Transverse colon (tissue), 4 donors: ENCODE measurements at regions not wholly inside any gene's neighbourhood (a gene's known extent, or its start where the extent isn't known, plus 50 kb on each side); places are given as distances from the start of the nearest gene placed in this dataset.
A peak's percentile ranks its signal among the peaks of the same experiment; 100 is the strongest.

ENCODE experiments used
- DNase-seq: peaks from one replicate; pipeline ENCODE4 v3.0.0-alpha.2; 2019
- H3K27ac ChIP-seq, 4 donors: fragments of 200-600 bp; sonication (generic); 2 replicates each; pipeline ENCODE4 v1.5.1; 2016 to 2018; ENCODE audit warnings: inconsistent platforms in 4 of 4
- H3K27me3 ChIP-seq: fragments of 200-600 bp; sonication (generic); 2 replicates; pipeline ENCODE4 v1.5.1; 2017; ENCODE audit warnings: inconsistent platforms
- H3K36me3 ChIP-seq, 4 donors: fragments of 200-600 bp; sonication (generic); 2 replicates each; pipeline ENCODE4 v1.5.1; 2017 to 2019; ENCODE audit warnings: inconsistent platforms in 4 of 4
- H3K4me1 ChIP-seq, 4 donors: fragments of 200-600 bp; sonication (generic); 2 replicates each; pipeline ENCODE4 v1.5.1; 2017 to 2020; ENCODE audit warnings: inconsistent platforms in 4 of 4
- H3K4me3 ChIP-seq, 4 donors: fragments of 200-600 bp; sonication (generic); 1 replicate in 1 of 4; 2 replicates in 3 of 4; pipeline versions ENCODE4 v1.5.1 to v1.6.1; 2017 to 2019; ENCODE audit warnings: inconsistent platforms in 4 of 4
- H3K9me3 ChIP-seq, 2 donors: fragments of 200-600 bp; sonication (generic); 2 replicates each; pipeline ENCODE4 v1.5.1; 2017 to 2019; ENCODE audit warnings: inconsistent platforms in 2 of 2
- CTCF ChIP-seq, 5 experiments: fragments of 200-600 bp in 3 of 5; fragments of 450-650 bp in 2 of 5; sonication (generic) in 3 of 5; IDR thresholded peaks; 1 replicate in 2 of 5; 2 replicates in 3 of 5; pipeline ENCODE4 v1.5.1; 2016 to 2017; ENCODE audit warnings: antibody characterized with exemption in 5 of 5, inconsistent platforms in 3 of 5, mild to moderate bottlenecking in 2 of 5, moderate library complexity in 1 of 5
- EP300 ChIP-seq: sonication (generic); formaldehyde crosslinking; IDR thresholded peaks from one replicate; pipeline ENCODE4 v1.6.1; 2017; ENCODE audit warnings: antibody characterized with exemption, low read depth
- POLR2A ChIP-seq: fragments of 450-650 bp; IDR thresholded peaks from one replicate; pipeline ENCODE4 v1.6.1; 2016; ENCODE audit warnings: antibody characterized with exemption, mild to moderate bottlenecking, moderate library complexity
- POLR2AphosphoS5 ChIP-seq, 3 donors: sonication (generic); formaldehyde crosslinking; IDR thresholded peaks; one replicate each; pipeline ENCODE4 v1.6.1; 2016; ENCODE audit warnings: antibody characterized with exemption in 3 of 3
- WGBS, 2 donors: methylation state at CpG; one replicate each; pipeline ENCODE4 v1.1.5; 2018; ENCODE audit warnings: low coverage in 1 of 2; 5-methylcytosine and 5-hydroxymethylcytosine counted together
- in situ Hi-C, 4 donors: fragments of 200-750 bp; cut with MboI; loops; one replicate each; pipeline versions ENCODE4 v1.15.0 to v1.15.1; 2017; ENCODE audit warnings: low sequenced_read_pairs in 3 of 4, low pct_ligation_motif_present in 1 of 4, low pct_unique_long_range_greater_than_20kb in 1 of 4
- intact Hi-C: fragments of 100-400 bp; cut with DNase I; formaldehyde crosslinking; loops from one replicate; pipeline ENCODE4 v1.15.1; 2023; ENCODE audit warnings: low total_unique reads

- in situ Hi-C loops: loop anchor here in 1 of 4 donors (25.0 kb wide), 1 partner anchor 318 kb away; no protein-coding TSS in a partner anchor
- intact Hi-C loops: no loop called here
- Histone ChIP-seq H3K27me3 (no peaks in the 10 kb centered on the region), H3K27ac (peak overlapping the region; percentile 61 to 70 (median 67)), H3K4me3 (peak overlapping the region in 1 of 4 donors; percentile 20), H3K4me1 (peaks cover 0 to 26% (median 12%) of the 10 kb centered on the region in 4 donors), H3K36me3 (no peaks in the 10 kb centered on the region), H3K9me3 (no peaks in the 10 kb centered on the region)
- 42 to 47% methylated on average over 12 to 19 of the region's 19 CpGs for WGBS, 2 donors
- TF ChIP-seq CTCF (IDR thresholded peaks at IDR 0.05): peak in 1 of 5 experiments; percentile 17
- no peak for TF ChIP-seq POLR2A
- no peak for TF ChIP-seq EP300
- TF ChIP-seq POLR2AphosphoS5 (IDR thresholded peaks at IDR 0.05): peak in 1 of 3 donors; percentile 24
- peak; percentile 47 for DNase-seq
Measured at GRCh38 chr21:35204850-35205541, 155.9 kb upstream of the RUNX1 start.

DNA sequence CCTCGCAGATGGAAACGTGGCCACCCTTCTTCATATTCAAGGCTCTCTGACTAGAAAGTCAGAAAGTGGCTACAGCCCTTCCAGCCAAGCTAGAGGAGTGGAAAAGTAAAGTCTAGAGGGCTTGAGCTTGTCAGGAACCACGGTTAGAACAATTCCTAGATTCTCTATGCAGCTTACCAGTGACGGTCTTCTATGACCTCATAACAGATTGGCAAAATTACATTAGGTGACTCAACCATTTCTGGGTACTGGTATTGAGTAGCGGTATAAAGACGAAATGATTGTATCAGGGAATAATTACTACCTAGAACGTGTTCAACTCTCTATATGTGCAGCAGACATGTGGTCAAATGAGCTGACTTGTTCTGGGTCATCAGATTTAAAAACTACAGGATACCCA lies 155.0 kb upstream of the RUNX1 start:
- DNase-seq: no peak
- in situ Hi-C loops (loop anchor here in 1 of 4 donors (25.0 kb wide), 1 partner anchor 317 kb away; no protein-coding TSS in a partner anchor), intact Hi-C loops (no loop called here)
- H3K27ac ChIP-seq: peak overlapping the region; percentile 67 to 75 (median 70)
- no peaks in the 10 kb centered on the region for H3K36me3 ChIP-seq
- H3K4me1 ChIP-seq: peaks cover 0 to 26% (median 12%) of the 10 kb centered on the region in 4 donors
- H3K4me3 ChIP-seq: no peak overlapping the region
- no peaks in the 10 kb centered on the region for H3K27me3 ChIP-seq
- TF ChIP-seq EP300: no peak
- 89% methylated on average over 3 to 7 of the region's 7 CpGs for WGBS, 2 donors
- no peaks in the 10 kb centered on the region for H3K9me3 ChIP-seq

GRCh38 chr21:35203093-35203977 lies 154.2 kb upstream of the RUNX1 start:
- peaks cover 0 to 26% (median 12%) of the 10 kb centered on the region in 4 donors for H3K4me1 ChIP-seq
- TF ChIP-seq POLR2AphosphoS5 (IDR thresholded peaks at IDR 0.05): peak in 1 of 3 donors; percentile 14
- TF ChIP-seq EP300: no peak
- TF ChIP-seq CTCF (IDR thresholded peaks at IDR 0.05): no peak
- TF ChIP-seq POLR2A: no peak
- DNase-seq: no peak
- H3K27me3 ChIP-seq: no peaks in the 10 kb centered on the region
- H3K36me3 ChIP-seq: no peaks in the 10 kb centered on the region
- intact Hi-C loops (no loop called here), in situ Hi-C loops (loop anchor here in 1 of 4 donors (25.0 kb wide), 1 partner anchor 316 kb away; no protein-coding TSS in a partner anchor)
- H3K4me3 ChIP-seq: no peak overlapping the region
- no peaks in the 10 kb centered on the region for H3K9me3 ChIP-seq
- peak overlapping the region; percentile 67 to 75 (median 70) for H3K27ac ChIP-seq
- 47 to 53% methylated on average over 10 to 11 of the region's 11 CpGs for WGBS, 2 donors

- DNase-seq: no peak
- no peak overlapping the region for H3K4me3 ChIP-seq
- no peaks in the 10 kb centered on the region for H3K9me3 ChIP-seq
- H3K27me3 ChIP-seq: no peaks in the 10 kb centered on the region
- peaks cover 0 to 26% (median 12%) of the 10 kb centered on the region in 4 donors for H3K4me1 ChIP-seq
- TF ChIP-seq POLR2A: no peak
- TF ChIP-seq CTCF (IDR thresholded peaks at IDR 0.05): no peak
- no peak for TF ChIP-seq POLR2AphosphoS5 (IDR thresholded peaks at IDR 0.05)
- TF ChIP-seq EP300: no peak
- intact Hi-C loops: no loop called here
- no peaks in the 10 kb centered on the region for H3K36me3 ChIP-seq
- peak overlapping the region; percentile 67 to 75 (median 70) for H3K27ac ChIP-seq
- in situ Hi-C loops: loop anchor here in 1 of 4 donors (25.0 kb wide), 1 partner anchor 315 kb away; no protein-coding TSS in a partner anchor
Measured at GRCh38 chr21:35202431-35202830, 153.3 kb upstream of the RUNX1 start.
